ENCODE measurements at regions not wholly inside any gene's neighbourhood (a gene's known extent, or its start where the extent isn't known, plus 50 kb on each side); places are given as distances from the start of the nearest gene placed in this dataset.

- no peak for DNase-seq
- intact Hi-C loops (cut with micrococcal nuclease), result no loop called here
- no peak for TF ChIP-seq CTCF (IDR thresholded peaks at IDR 0.05; ENCODE audit: borderline replicate concordance)
- no peaks in the 10 kb centered on the region for H3K4me1 ChIP-seq
- no peaks in the 10 kb centered on the region for H3K9me3 ChIP-seq (replicated peaks)
- no peaks in the 10 kb centered on the region for H3K36me3 ChIP-seq
- no peak overlapping the region for H3K4me3 ChIP-seq
- no peak overlapping the region for H3K27ac ChIP-seq (replicated peaks)
- no peaks in the 10 kb centered on the region for H3K27me3 ChIP-seq (ENCODE audit: low read depth)
These were observed 639.3 kb upstream of the SOX11 start for GRCh38 chr2:5052905-5053304.

- Histone ChIP-seq H3K27me3 (ENCODE audit: low read depth) (no peaks in the 10 kb centered on the region), H3K36me3 (no peaks in the 10 kb centered on the region), H3K27ac (replicated peaks) (no peak overlapping the region), H3K9me3 (replicated peaks) (no peaks in the 10 kb centered on the region), H3K4me1 (peaks cover 4% of the 10 kb centered on the region), H3K4me3 (no peak overlapping the region)
- intact Hi-C loops (cut with micrococcal nuclease), result no loop called here
- TF ChIP-seq CTCF (IDR thresholded peaks at IDR 0.05; ENCODE audit: borderline replicate concordance), result no peak
- DNase-seq, result no peak
These were observed 634.3 kb upstream of the SOX11 start for GRCh38 chr2:5057891-5058351.

GRCh38 chr2:5060956-5061355 lies 631.2 kb upstream of the SOX11 start:
- H3K9me3 ChIP-seq (replicated peaks), result no peaks in the 10 kb centered on the region
- no peak for TF ChIP-seq CTCF (IDR thresholded peaks at IDR 0.05; ENCODE audit: borderline replicate concordance)
- no peaks in the 10 kb centered on the region for H3K36me3 ChIP-seq
- H3K27me3 ChIP-seq (ENCODE audit: low read depth), result no peaks in the 10 kb centered on the region
- no peak overlapping the region for H3K4me3 ChIP-seq
- no peak overlapping the region for H3K27ac ChIP-seq (replicated peaks)
- H3K4me1 ChIP-seq, result peaks cover 4% of the 10 kb centered on the region
- DNase-seq, result no peak
- intact Hi-C loops (cut with micrococcal nuclease), result no loop called here

- TF ChIP-seq CTCF (IDR thresholded peaks at IDR 0.05; ENCODE audit: borderline replicate concordance), result no peak
- H3K9me3 ChIP-seq (replicated peaks), result no peaks in the 10 kb centered on the region
These were observed 627.5 kb upstream of the SOX11 start for GRCh38 chr2:5064687-5065086.

GRCh38 chr2:5067816-5068215 lies 624.4 kb upstream of the SOX11 start:
- no peak for TF ChIP-seq CTCF (IDR thresholded peaks at IDR 0.05; ENCODE audit: borderline replicate concordance)
- H3K4me1 ChIP-seq, result no peaks in the 10 kb centered on the region
- H3K27ac ChIP-seq (replicated peaks), result no peak overlapping the region
- H3K27me3 ChIP-seq (ENCODE audit: low read depth), result no peaks in the 10 kb centered on the region
- intact Hi-C loops (cut with micrococcal nuclease), result no loop called here
- no peak overlapping the region for H3K4me3 ChIP-seq
- DNase-seq, result no peak
- no peaks in the 10 kb centered on the region for H3K9me3 ChIP-seq (replicated peaks)
- no peaks in the 10 kb centered on the region for H3K36me3 ChIP-seq

More at GRCh38 chr2:5064687-5065086, 627.5 kb upstream of the SOX11 start:
- Histone ChIP-seq H3K36me3 (no peaks in the 10 kb centered on the region), H3K27ac (replicated peaks) (no peak overlapping the region), H3K4me3 (no peak overlapping the region), H3K27me3 (ENCODE audit: low read depth) (no peaks in the 10 kb centered on the region), H3K4me1 (peaks cover 4% of the 10 kb centered on the region)
- intact Hi-C loops (cut with micrococcal nuclease), result no loop called here
- no peak for DNase-seq

- no peak for TF ChIP-seq CTCF (IDR thresholded peaks at IDR 0.05; ENCODE audit: borderline replicate concordance)
- no peak overlapping the region for H3K4me3 ChIP-seq
- H3K27ac ChIP-seq (replicated peaks), result no peak overlapping the region
- H3K27me3 ChIP-seq (ENCODE audit: low read depth), result peaks cover 14% of the 10 kb centered on the region
- H3K9me3 ChIP-seq (replicated peaks), result no peaks in the 10 kb centered on the region
- intact Hi-C loops (cut with micrococcal nuclease), result no loop called here
- H3K36me3 ChIP-seq, result no peaks in the 10 kb centered on the region
- no peaks in the 10 kb centered on the region for H3K4me1 ChIP-seq
- no peak for DNase-seq
These were observed 621.9 kb upstream of the SOX11 start for GRCh38 chr2:5070257-5070656.

Measured in left ventricle myocardium inferior (tissue), 1 donor.